ENCODE measurements at regions not wholly inside any gene's neighbourhood (a gene's known extent, or its start where the extent isn't known, plus 50 kb on each side); places are given as distances from the start of the nearest gene placed in this dataset.

GRCh38 chr7:153934048-153934447 is 118.2 kb upstream of the DPP6 start:
- TF ChIP-seq POLR2A (IDR thresholded peaks at IDR 0.05) = no peak
- no peak for TF ChIP-seq POLR2AphosphoS5 (IDR thresholded peaks at IDR 0.05)
- no peak for TF ChIP-seq EP300 (IDR thresholded peaks at IDR 0.05; ENCODE audit: low read depth)
- no peak for TF ChIP-seq CTCF (IDR thresholded peaks at IDR 0.05)
- in situ Hi-C loops (cut with MboI; ENCODE audit: low pct_ligation_motif_present in 1 of 4, low pct_unique_long_range_greater_than_20kb in 1 of 4, low sequenced_read_pairs in 3 of 4) (no loop called here), intact Hi-C loops (cut with DNase I; ENCODE audit: low total_unique reads) (no loop called here)
- Histone ChIP-seq H3K4me1 (no peaks in the 10 kb centered on the region), H3K27ac (no peak overlapping the region), H3K9me3 (no peaks in the 10 kb centered on the region), H3K27me3 (no peaks in the 10 kb centered on the region), H3K36me3 (no peaks in the 10 kb centered on the region), H3K4me3 (no peak overlapping the region)
- DNase-seq = no peak
- WGBS, 2 donors (ENCODE audit: low coverage in 1 of 2) = 78% methylated on average over 5 of the region's 5 CpGs; no CpG with 5 or more reads in 1 of the 2 donors

- no peaks in the 10 kb centered on the region for H3K27me3 ChIP-seq
- no peak overlapping the region for H3K4me3 ChIP-seq
- in situ Hi-C loops (cut with MboI; ENCODE audit: low pct_ligation_motif_present in 1 of 4, low pct_unique_long_range_greater_than_20kb in 1 of 4, low sequenced_read_pairs in 3 of 4) = no loop called here
- no peaks in the 10 kb centered on the region for H3K9me3 ChIP-seq
- intact Hi-C loops (cut with DNase I; ENCODE audit: low total_unique reads) = no loop called here
- no peak overlapping the region for H3K27ac ChIP-seq
- WGBS, 2 donors (ENCODE audit: low coverage in 1 of 2) = 0 to 66% methylated on average over 1 to 10 of the region's 10 CpGs
- H3K4me1 ChIP-seq = no peaks in the 10 kb centered on the region
- TF ChIP-seq EP300 (IDR thresholded peaks at IDR 0.05; ENCODE audit: low read depth) = no peak
- TF ChIP-seq CTCF (IDR thresholded peaks at IDR 0.05) = no peak
- no peak for TF ChIP-seq POLR2A (IDR thresholded peaks at IDR 0.05)
- no peak for TF ChIP-seq POLR2AphosphoS5 (IDR thresholded peaks at IDR 0.05)
- no peaks in the 10 kb centered on the region for H3K36me3 ChIP-seq
- no peak for DNase-seq
These were observed 117.6 kb upstream of the DPP6 start for GRCh38 chr7:153934629-153935028.

GRCh38 chr7:153935095-153935494 is 117.1 kb upstream of the DPP6 start:
- Histone ChIP-seq H3K36me3 (no peaks in the 10 kb centered on the region), H3K4me3 (no peak overlapping the region), H3K4me1 (no peaks in the 10 kb centered on the region), H3K27ac (no peak overlapping the region), H3K27me3 (no peaks in the 10 kb centered on the region), H3K9me3 (no peaks in the 10 kb centered on the region)
- in situ Hi-C loops (cut with MboI; ENCODE audit: low pct_ligation_motif_present in 1 of 4, low pct_unique_long_range_greater_than_20kb in 1 of 4, low sequenced_read_pairs in 3 of 4) = no loop called here
- WGBS, 2 donors (ENCODE audit: low coverage in 1 of 2) = 80% methylated on average over 13 of the region's 13 CpGs; no CpG with 5 or more reads in 1 of the 2 donors
- intact Hi-C loops (cut with DNase I; ENCODE audit: low total_unique reads) = no loop called here
- DNase-seq = no peak
- no peak for TF ChIP-seq POLR2AphosphoS5 (IDR thresholded peaks at IDR 0.05)
- no peak for TF ChIP-seq CTCF (IDR thresholded peaks at IDR 0.05)
- TF ChIP-seq EP300 (IDR thresholded peaks at IDR 0.05; ENCODE audit: low read depth) = no peak
- TF ChIP-seq POLR2A (IDR thresholded peaks at IDR 0.05) = no peak

- no peak for TF ChIP-seq POLR2A (IDR thresholded peaks at IDR 0.05)
- no peak for TF ChIP-seq EP300 (IDR thresholded peaks at IDR 0.05; ENCODE audit: low read depth)
- TF ChIP-seq CTCF (IDR thresholded peaks at IDR 0.05) = no peak
- TF ChIP-seq POLR2AphosphoS5 (IDR thresholded peaks at IDR 0.05) = no peak
- intact Hi-C loops (cut with DNase I; ENCODE audit: low total_unique reads) = no loop called here
- in situ Hi-C loops (cut with MboI; ENCODE audit: low pct_ligation_motif_present in 1 of 4, low pct_unique_long_range_greater_than_20kb in 1 of 4, low sequenced_read_pairs in 3 of 4) = no loop called here
- no peaks in the 10 kb centered on the region for H3K36me3 ChIP-seq
- H3K4me3 ChIP-seq = no peak overlapping the region
- no peaks in the 10 kb centered on the region for H3K27me3 ChIP-seq
- H3K4me1 ChIP-seq = no peaks in the 10 kb centered on the region
- no peak for DNase-seq
- no peaks in the 10 kb centered on the region for H3K9me3 ChIP-seq
- no peak overlapping the region for H3K27ac ChIP-seq
- 84 to 87% methylated on average over 8 of the region's 8 CpGs for WGBS, 2 donors (ENCODE audit: low coverage in 1 of 2)
These were observed 113.7 kb upstream of the DPP6 start for GRCh38 chr7:153938451-153938850.
